GM12874 (cell line): ENCODE measurements at regions not wholly inside any gene's neighbourhood (a gene's known extent, or its start where the extent isn't known, plus 50 kb on each side); places are given as distances from the start of the nearest gene placed in this dataset.

Source experiments
- TF ChIP-seq, protein P1 (sequence below): IDR thresholded peaks from 2 replicates; pipeline ENCODE4 v1.5.1; 2011; ENCODE audit warnings: low read depth, mild to moderate bottlenecking, control low read depth, low read length, moderate library complexity; ENCODE audit not compliant: insufficient read depth

DNA sequence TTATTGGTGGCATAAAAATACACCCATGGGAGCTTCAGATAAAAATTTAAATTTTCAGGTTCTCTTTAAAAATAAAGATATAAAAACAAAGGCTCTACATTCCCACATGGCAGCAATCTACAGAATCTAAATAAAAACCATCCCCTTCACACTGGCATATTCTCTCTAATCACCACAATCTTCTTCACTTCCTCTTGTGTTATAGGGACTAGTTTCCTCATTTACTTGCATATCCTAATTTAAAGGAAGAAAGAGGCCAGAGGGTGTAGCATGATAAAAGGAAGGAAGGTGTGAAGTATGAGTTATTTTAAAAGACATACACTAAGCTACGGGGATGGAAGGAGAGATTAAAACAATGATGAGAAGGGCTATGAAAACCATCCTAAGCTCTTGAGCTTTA lies 390.5 kb downstream of the ZNF608 start:
- TF ChIP-seq, protein P1, sequence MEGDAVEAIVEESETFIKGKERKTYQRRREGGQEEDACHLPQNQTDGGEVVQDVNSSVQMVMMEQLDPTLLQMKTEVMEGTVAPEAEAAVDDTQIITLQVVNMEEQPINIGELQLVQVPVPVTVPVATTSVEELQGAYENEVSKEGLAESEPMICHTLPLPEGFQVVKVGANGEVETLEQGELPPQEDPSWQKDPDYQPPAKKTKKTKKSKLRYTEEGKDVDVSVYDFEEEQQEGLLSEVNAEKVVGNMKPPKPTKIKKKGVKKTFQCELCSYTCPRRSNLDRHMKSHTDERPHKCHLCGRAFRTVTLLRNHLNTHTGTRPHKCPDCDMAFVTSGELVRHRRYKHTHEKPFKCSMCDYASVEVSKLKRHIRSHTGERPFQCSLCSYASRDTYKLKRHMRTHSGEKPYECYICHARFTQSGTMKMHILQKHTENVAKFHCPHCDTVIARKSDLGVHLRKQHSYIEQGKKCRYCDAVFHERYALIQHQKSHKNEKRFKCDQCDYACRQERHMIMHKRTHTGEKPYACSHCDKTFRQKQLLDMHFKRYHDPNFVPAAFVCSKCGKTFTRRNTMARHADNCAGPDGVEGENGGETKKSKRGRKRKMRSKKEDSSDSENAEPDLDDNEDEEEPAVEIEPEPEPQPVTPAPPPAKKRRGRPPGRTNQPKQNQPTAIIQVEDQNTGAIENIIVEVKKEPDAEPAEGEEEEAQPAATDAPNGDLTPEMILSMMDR = no peak

DNA sequence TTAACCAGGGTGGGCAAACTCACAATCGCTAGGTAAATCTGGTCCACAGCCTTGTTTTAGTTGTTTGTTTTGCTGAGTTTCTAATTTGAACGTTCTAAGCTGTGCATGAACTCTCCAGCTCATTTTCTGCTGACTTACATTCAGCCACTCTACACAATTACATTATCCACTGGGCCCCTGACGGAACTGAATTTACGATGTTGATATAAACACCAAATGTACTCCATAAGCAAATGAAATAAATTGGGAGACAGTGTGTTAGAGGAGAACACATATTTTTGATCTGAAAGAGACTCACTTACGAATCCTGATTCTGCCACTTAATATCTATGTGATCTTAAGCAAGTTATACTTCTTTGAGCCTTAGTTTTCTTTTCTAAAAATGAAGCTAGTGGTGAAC lies 393.4 kb downstream of the ZNF608 start:
- TF ChIP-seq, protein P1 = no peak

DNA sequence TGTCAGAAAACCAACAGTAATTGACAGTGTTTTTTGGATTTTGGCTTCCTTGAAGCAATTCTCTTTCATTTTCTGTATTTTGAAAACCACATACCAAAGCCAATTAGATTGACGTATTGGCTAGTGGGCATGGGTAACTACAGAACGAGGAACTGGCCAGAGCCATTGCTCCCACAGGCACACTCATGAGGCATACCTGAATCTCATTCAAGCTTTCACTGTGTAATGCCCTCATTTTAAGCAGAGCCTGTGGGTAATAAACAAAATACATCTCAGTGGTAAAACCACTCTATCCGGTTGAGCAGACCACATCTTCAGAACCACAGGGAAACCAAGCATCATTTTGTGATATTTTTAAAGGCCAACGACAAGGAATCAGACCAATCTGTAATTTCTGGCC lies 394.1 kb downstream of the ZNF608 start:
- TF ChIP-seq, protein P1 = no peak

DNA sequence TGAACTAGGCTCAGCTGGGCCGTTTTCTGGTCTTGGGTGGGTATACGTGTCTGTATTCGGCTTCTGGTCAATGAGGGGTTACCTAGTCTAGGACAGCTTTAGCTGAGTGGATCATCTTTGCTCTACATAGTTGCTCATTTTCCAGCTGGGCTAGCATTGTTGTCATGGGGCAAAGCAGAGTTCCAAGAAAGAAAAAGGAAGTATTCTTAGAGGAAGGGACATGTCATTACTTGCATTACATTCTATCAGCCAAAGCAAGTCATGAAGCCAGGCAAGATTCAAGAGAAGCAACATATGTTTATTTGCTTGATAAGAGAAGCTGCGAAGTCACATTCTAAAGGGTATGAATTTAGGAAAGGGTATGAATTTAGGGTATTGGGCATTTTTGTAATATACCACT lies 396.5 kb downstream of the ZNF608 start:
- TF ChIP-seq, protein P1 = no peak

DNA sequence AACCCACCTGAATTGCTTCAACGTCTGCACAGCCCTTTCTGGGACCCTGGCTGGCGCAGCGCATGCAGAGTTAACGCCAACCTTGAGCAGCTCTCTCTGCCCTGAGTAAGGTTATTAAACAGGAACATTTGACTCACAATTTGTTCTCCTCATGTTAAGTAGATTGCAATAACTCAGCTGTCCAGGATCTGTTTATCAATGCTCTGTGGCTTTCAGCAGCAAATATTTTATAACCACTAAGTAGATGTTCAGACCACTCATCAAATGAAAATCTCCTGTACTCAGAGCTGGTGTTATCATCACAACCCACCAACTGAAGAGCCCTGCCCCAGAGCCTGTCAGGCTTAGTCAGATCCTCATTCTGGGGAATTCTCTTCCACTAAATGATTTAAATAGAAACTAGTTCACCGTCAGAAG lies 403.0 kb downstream of the ZNF608 start:
- TF ChIP-seq, protein P1 = no peak

DNA sequence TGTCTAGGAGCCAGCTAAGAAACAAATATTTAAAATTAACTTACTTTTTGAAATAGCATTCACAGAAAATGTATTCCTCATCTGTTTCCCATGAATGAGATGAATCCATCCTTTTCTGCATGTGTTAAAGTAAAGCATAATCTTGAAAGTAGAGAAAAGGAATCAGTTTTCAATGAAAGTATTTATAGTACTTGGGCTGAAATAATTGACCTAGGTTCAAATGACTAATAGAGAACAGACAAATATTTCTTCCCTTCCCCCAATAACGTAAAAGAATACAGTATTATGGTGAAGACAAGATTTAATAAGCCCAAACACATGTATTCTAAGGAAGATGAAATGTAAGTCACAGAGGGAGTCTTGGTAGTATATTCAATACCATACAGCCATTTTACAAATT lies 403.5 kb downstream of the ZNF608 start:
- TF ChIP-seq, protein P1 = no peak

DNA sequence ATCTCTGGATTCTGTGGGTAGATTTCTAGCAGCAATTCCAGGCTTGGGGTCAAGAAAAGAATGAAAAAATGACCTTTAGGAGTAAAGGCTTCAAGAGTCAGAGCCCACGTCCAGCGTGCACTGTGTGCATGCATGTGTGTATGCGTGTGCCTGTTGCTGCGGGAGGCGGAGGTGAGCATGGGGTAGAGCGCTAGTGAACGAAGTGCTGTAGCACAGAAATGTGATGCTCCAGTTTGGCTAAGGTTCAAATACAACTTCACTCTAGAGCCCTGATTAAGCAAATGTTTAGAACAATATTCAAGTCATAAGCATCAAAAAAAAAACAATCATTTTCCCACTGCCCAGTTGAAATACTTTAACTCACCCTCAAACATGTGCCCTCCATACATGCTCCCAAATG lies 403.9 kb downstream of the ZNF608 start:
- TF ChIP-seq, protein P1 = no peak

DNA sequence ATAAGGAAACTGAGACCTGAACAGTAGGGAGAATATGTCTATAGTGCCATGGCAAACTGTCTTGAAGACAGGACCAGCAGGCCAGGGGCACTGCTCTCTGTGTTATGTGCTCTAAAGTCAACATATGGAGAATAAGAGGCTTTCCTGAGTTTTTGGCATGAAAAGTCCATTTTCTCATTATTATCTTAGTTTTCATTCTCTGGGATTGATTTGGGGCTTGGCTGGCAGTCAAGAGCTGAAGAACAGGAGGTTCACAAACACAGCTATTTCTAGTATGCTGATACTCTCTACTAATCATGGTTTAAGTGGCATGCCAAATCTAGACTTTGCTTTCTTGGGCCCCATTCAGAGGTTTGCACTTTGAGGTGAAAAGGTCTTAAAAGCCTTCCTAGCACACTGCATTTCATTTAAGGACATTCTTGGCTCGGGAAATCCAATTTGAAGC lies 404.4 kb downstream of the ZNF608 start:
- TF ChIP-seq, protein P1 = no peak
